Activated naive CD8-positive, alpha-beta T cell treated with anti-CD3 and anti-CD28 coated beads, Interleukin-2, amount 10 ng/mL, durations not matched to agents 7 days and 5 days (primary cell): ENCODE measurements at regions not wholly inside any gene's neighbourhood (a gene's known extent, or its start where the extent isn't known, plus 50 kb on each side); places are given as distances from the start of the nearest gene placed in this dataset.
"Not testable (repeated sequence)": the region's sequence is repeated elsewhere in the genome, so short reads cannot be mapped to it uniquely, and the experiment has no call there.

Experiments
- ATAC-seq: fragments of 150-1000 bp; cut with Tn5 transposase; one replicate; pipeline ENCODE4 v1.10.0; 2021; ENCODE audit warnings: low read depth, moderate library complexity
- POLR2A ChIA-PET: fragments of 350-600 bp; sonication (Branson Sonifier 250); formaldehyde crosslinking; loops from one replicate; lab custom pipeline; 2021; ENCODE audit warnings: antibody characterized with exemption; lab: Charles Lee
- DNase-seq: peaks from one replicate; pipeline ENCODE4 v3.0.0; 2021
- H3K27ac Mint-ChIP-seq: one replicate; pipeline ENCODE4 v1.8.0; 2022; ENCODE audit warnings: mild to moderate bottlenecking, mixed read lengths
- H3K27me3 Mint-ChIP-seq: one replicate; pipeline ENCODE4 v1.8.0; 2022; ENCODE audit warnings: mild to moderate bottlenecking, moderate library complexity, mixed read lengths
- H3K36me3 Mint-ChIP-seq: one replicate; pipeline ENCODE4 v1.8.0; 2021; ENCODE audit warnings: mild to moderate bottlenecking, mixed read lengths
- H3K4me1 Mint-ChIP-seq: one replicate; pipeline ENCODE4 v1.8.0; 2021; ENCODE audit warnings: mixed read lengths
- H3K4me3 Mint-ChIP-seq: one replicate; pipeline ENCODE4 v1.8.0; 2022; ENCODE audit warnings: mild to moderate bottlenecking, moderate library complexity, mixed read lengths
- H3K9me3 Mint-ChIP-seq: one replicate; pipeline ENCODE4 v1.8.0; 2021; ENCODE audit warnings: mixed read lengths

DNA sequence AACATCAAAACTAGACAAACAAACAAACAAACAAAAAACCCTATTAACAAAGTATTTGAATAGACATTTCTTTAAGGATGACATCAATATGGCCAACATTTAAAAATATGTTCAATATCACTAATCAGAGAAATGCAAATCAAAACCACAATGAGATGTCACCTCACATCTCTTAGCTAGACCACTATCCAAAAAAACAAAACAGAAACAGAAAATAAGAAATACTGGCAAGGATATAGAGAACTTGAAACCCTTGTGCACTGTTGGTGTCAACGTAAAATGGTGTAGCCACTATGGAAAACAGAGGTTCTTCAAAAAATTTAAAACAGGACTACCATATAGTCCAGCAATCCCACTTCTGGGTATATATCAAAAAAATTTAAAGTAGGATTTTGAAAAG is 308.2 kb downstream of the SPATA31A1 start:
- POLR2A ChIA-PET: not testable (repeated sequence)

DNA sequence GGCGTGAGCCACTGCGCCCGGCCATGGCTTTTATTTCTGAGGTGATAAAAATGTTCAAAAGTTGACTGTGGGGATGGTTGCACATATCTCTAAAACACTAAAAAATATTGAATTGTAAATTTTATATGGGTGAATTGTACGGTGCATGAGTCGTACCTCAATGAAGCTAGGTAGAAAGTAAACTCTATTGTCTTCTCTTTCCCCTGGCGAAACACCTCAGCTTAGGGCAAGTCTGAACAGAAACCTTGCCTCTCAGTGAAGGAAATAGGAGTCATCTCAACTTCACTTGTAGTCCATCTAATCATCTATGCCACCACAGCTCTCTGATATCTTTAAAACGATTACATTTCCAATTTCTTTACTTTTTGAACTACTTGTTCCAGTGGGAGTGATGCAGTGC is 309.6 kb downstream of the SPATA31A1 start:
- H3K27ac Mint-ChIP-seq, H3K27me3 Mint-ChIP-seq, H3K36me3 Mint-ChIP-seq, H3K4me3 Mint-ChIP-seq, ATAC-seq, H3K9me3 Mint-ChIP-seq, H3K4me1 Mint-ChIP-seq, POLR2A ChIA-PET, DNase-seq: not testable (repeated sequence)

More for the DNA sequence above, 308.2 kb downstream of the SPATA31A1 start:
- not testable (repeated sequence) for H3K27ac Mint-ChIP-seq, ATAC-seq, H3K4me3 Mint-ChIP-seq, H3K36me3 Mint-ChIP-seq, DNase-seq, H3K9me3 Mint-ChIP-seq, H3K4me1 Mint-ChIP-seq, H3K27me3 Mint-ChIP-seq

DNA sequence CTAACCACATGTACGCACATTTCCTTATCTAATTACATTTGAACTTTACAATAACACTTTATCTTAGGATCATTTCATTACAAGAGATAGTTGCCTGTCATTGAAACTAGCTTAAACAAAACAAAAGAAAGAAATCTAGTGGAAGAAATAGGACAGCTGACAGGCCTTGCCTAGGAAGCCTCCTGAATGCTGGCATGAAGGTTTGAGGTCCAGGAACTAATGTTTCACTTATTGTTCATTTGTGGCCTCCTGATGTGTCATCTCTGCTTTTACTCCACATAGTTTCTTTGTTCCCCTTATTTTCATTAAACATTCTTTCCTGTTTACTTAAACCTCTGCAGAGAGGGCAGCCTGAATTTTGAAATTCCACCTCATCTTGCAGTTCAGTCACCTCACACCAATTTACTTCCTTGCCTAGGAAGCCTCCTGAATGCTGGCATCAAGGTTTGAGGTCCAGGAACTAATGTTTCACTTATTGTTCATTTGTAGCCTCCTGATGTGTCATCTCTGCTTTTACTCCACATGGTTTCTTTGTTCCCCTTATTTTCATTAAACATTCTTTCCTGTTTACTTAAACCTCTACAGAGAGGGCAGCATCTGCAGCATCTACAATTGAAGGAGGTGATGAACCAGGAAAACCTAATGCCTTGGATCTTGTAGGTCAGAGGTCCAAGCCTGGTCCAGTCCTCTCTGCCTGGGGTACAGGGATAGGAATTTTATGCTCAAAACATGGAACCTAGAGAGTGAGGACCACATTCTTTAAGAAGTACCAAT is 319.2 kb downstream of the SPATA31A1 start:
- POLR2A ChIA-PET, DNase-seq, H3K27me3 Mint-ChIP-seq, H3K9me3 Mint-ChIP-seq, ATAC-seq, H3K4me3 Mint-ChIP-seq, H3K4me1 Mint-ChIP-seq, H3K27ac Mint-ChIP-seq, H3K36me3 Mint-ChIP-seq: not testable (repeated sequence)

- ATAC-seq: not testable (repeated sequence)
Measured at GRCh38 chr9:39675211-39675553, 319.7 kb downstream of the SPATA31A1 start.

DNA sequence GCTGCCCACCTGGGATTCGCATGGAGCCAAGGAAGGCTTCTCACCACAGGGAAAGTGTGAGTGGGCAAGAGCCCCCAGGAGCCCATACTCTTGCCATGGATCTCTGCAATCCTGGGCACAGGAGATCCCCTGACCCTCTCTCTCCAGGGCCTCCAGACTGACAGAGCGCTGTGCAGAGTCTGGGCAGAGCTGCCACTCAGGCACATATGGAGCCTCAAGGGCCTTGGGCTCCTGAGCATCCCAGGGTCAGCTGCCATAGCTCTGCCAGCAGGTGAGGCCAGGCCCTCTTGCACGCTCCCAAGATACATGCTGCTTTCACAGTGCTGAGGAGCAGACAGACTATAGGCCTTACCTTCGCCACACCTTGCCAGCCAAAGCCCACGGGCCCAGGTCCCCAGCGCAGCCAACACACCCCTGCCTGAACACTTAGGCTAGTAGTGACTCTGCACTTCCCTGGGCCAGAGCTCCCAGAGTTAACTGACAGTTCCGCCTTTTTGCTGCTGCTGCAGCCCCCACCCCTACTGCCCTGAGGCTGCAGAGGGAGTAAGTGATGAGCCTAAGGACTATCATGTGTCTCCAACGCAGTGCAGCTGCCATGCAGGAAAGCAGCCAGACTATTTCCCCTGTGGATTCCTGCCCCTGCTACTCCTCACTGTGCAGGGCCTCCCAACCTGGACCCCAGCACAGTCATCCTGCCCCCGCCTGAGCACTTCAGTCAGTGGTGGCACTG is 323.2 kb downstream of the SPATA31A1 start:
- H3K9me3 Mint-ChIP-seq, H3K4me3 Mint-ChIP-seq, H3K27me3 Mint-ChIP-seq, DNase-seq, H3K4me1 Mint-ChIP-seq, H3K36me3 Mint-ChIP-seq, H3K27ac Mint-ChIP-seq, POLR2A ChIA-PET, ATAC-seq: not testable (repeated sequence)

More at GRCh38 chr9:39675211-39675553, 319.7 kb downstream of the SPATA31A1 start:
- DNase-seq, H3K27me3 Mint-ChIP-seq, POLR2A ChIA-PET, H3K9me3 Mint-ChIP-seq, H3K27ac Mint-ChIP-seq, H3K4me3 Mint-ChIP-seq, H3K4me1 Mint-ChIP-seq, H3K36me3 Mint-ChIP-seq: not testable (repeated sequence)

GRCh38 chr9:39680694-39681401 is 325.4 kb downstream of the SPATA31A1 start:
- H3K36me3 Mint-ChIP-seq, H3K4me1 Mint-ChIP-seq, POLR2A ChIA-PET, H3K4me3 Mint-ChIP-seq, ATAC-seq, DNase-seq, H3K9me3 Mint-ChIP-seq, H3K27me3 Mint-ChIP-seq, H3K27ac Mint-ChIP-seq: not testable (repeated sequence)

DNA sequence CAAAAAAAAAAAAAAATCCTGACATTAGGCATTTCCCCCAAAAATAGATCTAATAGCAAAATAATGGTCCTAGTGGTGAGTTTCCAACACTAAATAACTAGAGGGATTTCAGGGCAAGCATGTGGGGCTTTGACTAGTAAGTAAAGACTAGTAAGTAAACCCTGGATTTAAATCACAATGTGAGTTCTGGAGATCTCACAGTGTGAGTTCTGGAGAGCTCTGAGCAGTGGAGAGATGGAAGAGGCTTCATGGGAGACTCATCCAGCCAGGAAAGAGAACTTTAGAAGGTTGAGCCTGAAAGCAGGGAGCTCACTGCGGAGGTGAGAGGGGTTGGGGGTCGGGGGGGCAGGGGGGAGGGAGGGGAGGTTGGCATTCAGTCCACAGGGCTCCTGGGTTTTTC is 373.4 kb downstream of the SPATA31A1 start:
- H3K36me3 Mint-ChIP-seq, H3K9me3 Mint-ChIP-seq, H3K4me1 Mint-ChIP-seq, DNase-seq, H3K27ac Mint-ChIP-seq, H3K4me3 Mint-ChIP-seq, ATAC-seq, H3K27me3 Mint-ChIP-seq, POLR2A ChIA-PET: not testable (repeated sequence)

DNA sequence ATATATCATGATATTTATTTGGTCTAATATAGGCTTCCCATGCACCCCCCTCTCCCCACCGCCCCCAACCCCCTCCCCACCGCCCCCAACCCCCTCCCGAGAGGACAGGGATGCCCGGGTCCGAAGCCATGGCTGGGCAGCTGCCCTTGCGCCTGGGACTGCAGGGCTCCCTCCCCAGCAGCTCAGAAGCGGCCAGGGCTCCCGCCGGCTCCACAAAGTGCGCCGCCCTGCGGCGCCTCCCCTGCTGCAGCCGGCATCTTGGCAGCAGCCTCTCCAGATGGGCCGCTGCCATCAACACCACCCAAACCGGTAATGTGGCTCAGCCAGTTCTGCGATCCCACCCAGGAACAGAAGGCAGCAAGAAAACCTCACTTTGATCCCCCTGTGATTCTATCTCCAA is 389.4 kb downstream of the SPATA31A1 start:
- POLR2A ChIA-PET, H3K9me3 Mint-ChIP-seq, H3K27me3 Mint-ChIP-seq, H3K27ac Mint-ChIP-seq, H3K4me3 Mint-ChIP-seq, ATAC-seq, H3K36me3 Mint-ChIP-seq, H3K4me1 Mint-ChIP-seq, DNase-seq: not testable (repeated sequence)

DNA sequence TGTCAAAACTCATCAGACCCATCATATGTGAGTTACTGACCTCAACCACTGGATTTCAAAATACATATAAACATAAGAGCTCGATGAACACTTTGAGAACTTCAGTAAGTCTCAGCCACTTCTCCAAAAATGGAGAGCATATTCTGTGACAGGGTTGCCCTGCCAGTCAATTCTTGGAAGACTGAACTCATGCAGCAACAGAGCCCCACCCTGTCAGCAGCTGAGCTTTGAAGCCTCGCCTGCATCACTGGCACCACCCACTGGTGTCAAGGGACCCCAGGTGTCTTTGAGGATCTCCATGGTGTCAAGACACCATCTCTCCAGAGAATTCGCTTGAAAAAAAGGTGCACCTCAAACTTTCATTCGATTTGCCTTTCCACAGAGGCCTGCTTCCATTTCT is 420.1 kb downstream of the SPATA31A1 start:
- DNase-seq, H3K4me1 Mint-ChIP-seq, H3K9me3 Mint-ChIP-seq, H3K36me3 Mint-ChIP-seq, H3K4me3 Mint-ChIP-seq, POLR2A ChIA-PET, H3K27me3 Mint-ChIP-seq, ATAC-seq, H3K27ac Mint-ChIP-seq: not testable (repeated sequence)

- H3K27ac Mint-ChIP-seq, POLR2A ChIA-PET, H3K27me3 Mint-ChIP-seq, H3K9me3 Mint-ChIP-seq, H3K4me3 Mint-ChIP-seq, H3K4me1 Mint-ChIP-seq, H3K36me3 Mint-ChIP-seq: not testable (repeated sequence)
- peak; percentile 81 for ATAC-seq
- DNase-seq: peak; percentile 64
Measured at GRCh38 chr9:39791356-39791755, 435.9 kb downstream of the SPATA31A1 start.

- H3K27ac Mint-ChIP-seq, ATAC-seq, DNase-seq, POLR2A ChIA-PET, H3K9me3 Mint-ChIP-seq, H3K27me3 Mint-ChIP-seq, H3K4me1 Mint-ChIP-seq, H3K4me3 Mint-ChIP-seq, H3K36me3 Mint-ChIP-seq: not testable (repeated sequence)
Measured at GRCh38 chr9:39797935-39798334, 442.5 kb downstream of the SPATA31A1 start.

GRCh38 chr9:39799252-39799651 is 443.8 kb downstream of the SPATA31A1 start:
- H3K9me3 Mint-ChIP-seq, POLR2A ChIA-PET, H3K27me3 Mint-ChIP-seq, ATAC-seq, H3K27ac Mint-ChIP-seq, DNase-seq, H3K4me3 Mint-ChIP-seq, H3K36me3 Mint-ChIP-seq, H3K4me1 Mint-ChIP-seq: not testable (repeated sequence)

DNA sequence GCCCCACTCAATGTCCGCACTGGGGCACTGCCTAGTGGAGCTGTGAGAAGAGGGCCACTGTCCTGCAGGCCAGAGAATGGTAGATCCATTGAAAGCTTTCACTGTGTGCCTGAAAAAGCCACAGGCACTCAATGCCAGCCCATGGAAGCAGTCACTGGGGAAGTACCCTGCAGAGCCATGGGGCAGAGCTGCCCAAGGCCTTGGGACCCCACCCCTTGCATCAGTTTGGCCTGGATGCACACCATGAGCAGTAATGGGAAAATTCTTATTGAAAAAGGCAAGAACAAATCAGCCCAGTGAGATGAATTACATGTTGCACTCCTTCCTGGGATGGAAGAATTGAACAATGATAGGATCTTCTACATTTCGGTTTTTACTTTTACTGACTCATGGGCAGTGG is 447.1 kb downstream of the SPATA31A1 start:
- H3K4me3 Mint-ChIP-seq, H3K27ac Mint-ChIP-seq, DNase-seq, POLR2A ChIA-PET, ATAC-seq, H3K36me3 Mint-ChIP-seq, H3K4me1 Mint-ChIP-seq, H3K9me3 Mint-ChIP-seq, H3K27me3 Mint-ChIP-seq: not testable (repeated sequence)
